NCI-H2107 (cell line): ENCODE measurements at regions not wholly inside any gene's neighbourhood (a gene's known extent, or its start where the extent isn't known, plus 50 kb on each side); places are given as distances from the start of the nearest gene placed in this dataset.
"Not testable (repeated sequence)": the region's sequence is repeated elsewhere in the genome, so short reads cannot be mapped to it uniquely, and the experiment has no call there.

Source experiments
- DNase-seq: peaks from one replicate; lab custom pipeline; 2025; lab: John Stamatoyannopoulos, UW

GRCh38 chr2:39929531-39929930, 150.5 kb upstream of the THUMPD2 start:
- no peak for DNase-seq

GRCh38 chr2:39925312-39925711, 146.3 kb upstream of the THUMPD2 start:
- no peak for DNase-seq

- no peak for DNase-seq
These were observed 144.4 kb upstream of the THUMPD2 start for GRCh38 chr2:39923455-39923854.

- no peak for DNase-seq
These were observed 143.8 kb upstream of the THUMPD2 start for GRCh38 chr2:39922679-39923405.

GRCh38 chr2:39920307-39920801, 141.3 kb upstream of the THUMPD2 start:
- no peak for DNase-seq

- no peak for DNase-seq
These were observed 140.7 kb upstream of the THUMPD2 start for GRCh38 chr2:39919511-39920306.

- no peak for DNase-seq
These were observed 139.8 kb upstream of the THUMPD2 start for GRCh38 chr2:39918886-39919285.

GRCh38 chr2:39917371-39917770, 138.3 kb upstream of the THUMPD2 start:
- DNase-seq = not testable (repeated sequence)

GRCh38 chr2:39914949-39915348, 135.9 kb upstream of the THUMPD2 start:
- no peak for DNase-seq

GRCh38 chr2:39913648-39914461, 134.8 kb upstream of the THUMPD2 start:
- DNase-seq = peak; percentile 40

- DNase-seq = no peak
These were observed 123.0 kb upstream of the THUMPD2 start for GRCh38 chr2:39902103-39902502.

- no peak for DNase-seq
These were observed 119.9 kb upstream of the THUMPD2 start for GRCh38 chr2:39898934-39899333.

- DNase-seq = no peak
These were observed 118.2 kb upstream of the THUMPD2 start for GRCh38 chr2:39897273-39897672.

- DNase-seq = no peak
These were observed 115.0 kb upstream of the THUMPD2 start for GRCh38 chr2:39894082-39894481.

- no peak for DNase-seq
These were observed 114.6 kb upstream of the THUMPD2 start for GRCh38 chr2:39893616-39894015.

- no peak for DNase-seq
These were observed 102.9 kb upstream of the THUMPD2 start for GRCh38 chr2:39881948-39882347.

GRCh38 chr2:39881494-39881893, 102.4 kb upstream of the THUMPD2 start:
- no peak for DNase-seq

GRCh38 chr2:39879001-39879400, 99.9 kb upstream of the THUMPD2 start:
- not testable (repeated sequence) for DNase-seq

GRCh38 chr2:39875914-39876267, 96.8 kb upstream of the THUMPD2 start:
- no peak for DNase-seq

GRCh38 chr2:39875182-39875913, 96.3 kb upstream of the THUMPD2 start:
- DNase-seq = no peak

- no peak for DNase-seq
These were observed 95.2 kb upstream of the THUMPD2 start for GRCh38 chr2:39874236-39874635.

GRCh38 chr2:39873586-39873985, 94.5 kb upstream of the THUMPD2 start:
- DNase-seq = no peak
